Activated CD8-positive, alpha-beta memory T cell treated with anti-CD3 and anti-CD28 coated beads for 1 hour (primary cell): ENCODE measurements at regions not wholly inside any gene's neighbourhood (a gene's known extent, or its start where the extent isn't known, plus 50 kb on each side); places are given as distances from the start of the nearest gene placed in this dataset.
"Not testable (repeated sequence)": the region's sequence is repeated elsewhere in the genome, so short reads cannot be mapped to it uniquely, and the experiment has no call there.

Experiments
- DNase-seq, 2 donors: peaks; one replicate each; pipeline ENCODE4 v3.0.0-alpha.2; 2020; ENCODE audit warnings: low read depth in 1 of 2; ENCODE audit errors: extremely low read depth in 1 of 2

DNA sequence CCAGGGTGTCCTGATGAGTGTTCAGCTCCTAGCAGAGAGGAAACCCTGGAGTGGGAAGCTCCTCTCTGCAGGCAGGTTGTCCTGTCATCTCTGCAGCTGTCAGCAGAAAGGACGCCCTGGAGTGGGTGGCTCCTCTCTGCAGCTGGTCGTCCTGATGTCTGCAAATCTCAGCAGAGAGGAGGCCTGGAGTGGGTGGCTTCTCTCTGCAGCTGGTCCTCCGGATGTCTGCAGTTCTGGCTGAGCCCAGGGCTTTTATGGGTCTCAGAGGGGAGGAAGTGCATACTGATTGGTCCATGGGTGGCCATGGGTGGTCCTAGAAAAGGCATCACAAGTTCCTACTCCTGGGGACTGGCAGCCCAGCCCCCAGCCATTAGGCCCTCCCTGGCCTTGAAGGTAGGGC, 102.6 kb upstream of the BNIP2 start:
- no peak for DNase-seq

DNA sequence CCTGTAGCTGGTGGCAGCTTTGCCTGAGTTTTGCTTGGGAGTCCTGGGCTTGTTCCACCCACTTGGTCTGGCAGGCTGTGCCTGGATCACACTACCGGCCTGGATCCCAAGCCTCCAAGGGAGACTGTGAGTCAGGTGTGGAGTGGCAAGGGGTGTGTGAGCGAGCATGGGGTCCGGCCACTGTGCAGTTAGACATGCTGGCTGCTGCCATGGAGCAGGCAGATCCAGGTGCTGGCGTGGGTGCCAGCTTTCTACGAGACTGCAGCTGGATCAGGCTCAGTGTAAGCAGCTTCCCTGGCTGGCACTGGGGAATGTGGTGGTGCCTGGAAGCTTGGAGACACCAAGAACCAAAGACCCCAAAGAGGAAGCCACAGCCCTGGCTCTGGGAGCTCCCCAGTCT, 102.0 kb upstream of the BNIP2 start:
- DNase-seq, result no peak

DNA sequence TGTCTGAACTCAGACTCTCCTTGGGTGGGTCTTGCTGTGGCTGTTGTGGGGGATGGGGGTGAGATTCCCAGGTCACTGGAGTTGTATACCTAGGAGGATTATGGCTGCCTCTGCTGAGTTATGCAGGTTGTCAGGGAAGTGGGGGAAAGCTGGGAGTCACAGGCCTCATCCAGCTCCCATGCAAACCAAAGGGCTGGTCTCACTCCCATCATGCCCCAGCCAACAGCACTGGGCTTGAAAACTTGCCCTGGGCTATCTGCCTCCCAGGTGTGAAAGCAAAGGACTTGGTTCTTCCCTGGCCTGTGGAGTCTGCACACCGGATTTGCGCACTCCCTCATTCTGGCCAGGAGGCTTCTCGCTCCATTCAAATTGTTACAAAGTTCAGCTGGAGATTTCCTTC, 97.3 kb upstream of the BNIP2 start:
- not testable (repeated sequence) for DNase-seq

DNA sequence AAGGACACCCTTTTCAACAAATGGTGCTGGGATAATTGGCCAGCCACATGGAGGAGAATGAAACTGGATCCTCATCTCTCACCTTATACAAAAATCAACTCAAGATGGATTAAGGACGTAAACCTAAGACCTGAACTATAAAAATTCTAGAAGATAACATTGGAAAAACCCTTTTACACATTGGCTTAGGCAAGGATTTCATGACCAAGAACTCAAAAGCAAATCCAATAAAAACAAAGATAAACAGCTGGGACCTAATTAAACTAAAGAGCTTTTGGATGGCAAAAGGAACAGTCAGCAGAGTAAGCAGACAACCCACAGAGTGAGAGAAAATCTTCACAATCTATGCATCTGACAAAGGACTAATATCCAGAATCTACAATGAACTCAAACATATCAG, 96.9 kb upstream of the BNIP2 start:
- DNase-seq, result not testable (repeated sequence)

DNA sequence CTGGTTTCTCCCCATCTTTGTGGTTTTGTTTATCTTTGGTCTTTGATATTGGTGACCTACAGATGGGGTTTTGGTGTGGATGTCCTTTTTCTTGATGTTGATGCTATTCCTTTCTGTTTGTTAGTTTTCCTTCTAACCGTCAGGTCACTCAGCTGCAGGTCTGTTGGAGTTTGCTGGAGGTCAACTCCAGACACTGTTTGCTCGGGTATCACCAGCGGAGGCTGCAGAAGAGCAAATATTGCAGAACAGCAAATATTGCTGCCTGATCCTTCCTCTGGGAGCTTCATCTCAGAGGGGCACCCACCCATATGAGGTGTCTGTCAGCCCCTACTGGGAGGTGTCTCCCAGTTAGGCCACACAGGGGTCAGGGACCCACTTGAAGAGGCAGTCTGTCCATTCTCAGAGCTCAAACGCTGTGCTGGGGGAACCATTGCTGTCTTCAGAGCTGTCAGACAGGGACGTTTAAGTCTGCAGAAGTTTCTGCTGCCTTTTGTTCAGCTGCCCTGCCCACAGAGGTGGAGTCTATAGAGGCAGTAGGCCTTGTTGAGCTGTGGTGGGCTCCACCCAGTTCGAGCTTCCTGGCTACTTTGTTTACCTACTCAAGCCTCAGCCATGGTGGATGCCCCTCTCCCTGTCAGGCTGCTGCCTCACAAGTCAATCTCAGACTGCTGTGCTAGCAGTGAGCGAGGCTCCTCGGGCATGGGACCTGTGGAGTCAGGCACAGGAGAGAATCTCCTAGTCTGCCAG, 94.8 kb upstream of the BNIP2 start:
- not testable (repeated sequence) for DNase-seq

DNA sequence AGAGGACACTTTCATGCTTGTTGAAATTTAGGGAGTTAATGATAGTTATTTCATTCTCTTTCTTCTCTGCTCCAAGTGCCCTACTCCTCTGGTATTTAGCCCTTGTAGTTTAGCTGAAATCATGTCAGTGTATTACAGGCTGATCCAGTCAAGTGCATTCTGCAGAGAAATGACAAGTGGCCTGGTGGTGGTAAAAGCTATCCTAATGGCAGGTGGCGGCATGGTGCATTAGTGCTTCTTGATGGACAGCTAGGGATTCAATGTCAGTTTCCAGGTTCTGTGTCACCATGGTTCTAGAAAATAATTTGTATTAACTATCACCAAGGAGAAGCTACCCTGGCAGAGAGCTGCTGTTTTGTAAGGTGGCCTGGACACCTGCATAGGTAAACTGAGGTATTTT, 90.0 kb upstream of the BNIP2 start:
- no peak for DNase-seq

DNA sequence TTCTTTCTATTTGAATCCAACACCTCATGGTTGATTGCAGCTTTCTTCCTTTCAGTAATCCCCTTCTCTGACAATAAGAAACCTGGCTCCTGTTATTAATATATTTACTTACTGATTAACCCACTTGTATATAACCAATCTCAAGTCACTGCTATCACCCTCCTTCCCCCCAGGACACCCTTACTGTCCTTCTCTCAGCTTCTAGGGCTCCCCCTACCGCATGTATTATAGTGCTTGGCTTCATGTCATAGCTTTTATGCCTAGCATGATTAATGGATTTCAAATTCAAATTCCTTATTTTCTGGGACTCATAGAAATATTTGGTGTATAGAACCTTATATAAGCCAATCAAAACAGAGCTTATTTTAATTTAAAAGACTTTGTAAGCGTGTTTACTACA, 75.7 kb upstream of the BNIP2 start:
- DNase-seq, result no peak

DNA sequence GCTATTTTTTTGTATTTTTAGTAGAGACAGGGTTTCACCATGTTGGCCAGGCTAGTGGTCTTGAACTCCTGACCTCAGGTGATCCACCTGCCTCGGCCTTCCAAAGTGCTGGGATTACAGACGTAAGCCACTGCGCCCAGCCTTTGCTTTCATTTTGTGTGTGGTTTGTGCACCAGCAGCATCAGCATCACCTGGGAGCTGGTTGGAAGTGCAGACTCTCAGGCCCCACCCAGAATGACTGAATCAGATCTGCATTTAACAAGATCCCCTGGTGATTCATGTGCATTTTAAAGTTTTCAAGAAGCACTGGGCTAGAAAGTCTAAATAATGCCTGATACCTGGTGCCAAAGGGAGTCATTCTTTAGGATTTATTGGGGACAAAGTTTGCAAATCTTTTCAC, 73.4 kb upstream of the BNIP2 start:
- no peak for DNase-seq

DNA sequence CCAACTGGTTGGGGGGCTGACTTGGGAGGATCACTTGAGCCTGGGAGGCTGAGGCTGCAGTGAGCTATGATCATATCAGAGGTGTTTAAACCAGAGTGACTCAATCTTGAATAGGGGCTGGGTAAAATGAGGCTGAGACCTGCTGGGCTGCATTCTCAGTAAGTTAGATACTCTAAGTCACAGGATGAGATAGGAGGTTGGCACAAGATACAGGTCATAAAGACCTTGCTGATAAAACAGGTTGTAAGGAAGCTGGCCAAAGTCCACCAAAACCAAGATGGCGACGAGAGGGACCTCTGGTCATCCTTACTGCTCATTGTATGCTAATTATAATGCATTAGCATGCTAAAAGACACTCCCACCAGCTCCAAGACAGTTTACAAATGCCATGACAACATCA, 71.1 kb upstream of the BNIP2 start:
- DNase-seq, result not testable (repeated sequence)

DNA sequence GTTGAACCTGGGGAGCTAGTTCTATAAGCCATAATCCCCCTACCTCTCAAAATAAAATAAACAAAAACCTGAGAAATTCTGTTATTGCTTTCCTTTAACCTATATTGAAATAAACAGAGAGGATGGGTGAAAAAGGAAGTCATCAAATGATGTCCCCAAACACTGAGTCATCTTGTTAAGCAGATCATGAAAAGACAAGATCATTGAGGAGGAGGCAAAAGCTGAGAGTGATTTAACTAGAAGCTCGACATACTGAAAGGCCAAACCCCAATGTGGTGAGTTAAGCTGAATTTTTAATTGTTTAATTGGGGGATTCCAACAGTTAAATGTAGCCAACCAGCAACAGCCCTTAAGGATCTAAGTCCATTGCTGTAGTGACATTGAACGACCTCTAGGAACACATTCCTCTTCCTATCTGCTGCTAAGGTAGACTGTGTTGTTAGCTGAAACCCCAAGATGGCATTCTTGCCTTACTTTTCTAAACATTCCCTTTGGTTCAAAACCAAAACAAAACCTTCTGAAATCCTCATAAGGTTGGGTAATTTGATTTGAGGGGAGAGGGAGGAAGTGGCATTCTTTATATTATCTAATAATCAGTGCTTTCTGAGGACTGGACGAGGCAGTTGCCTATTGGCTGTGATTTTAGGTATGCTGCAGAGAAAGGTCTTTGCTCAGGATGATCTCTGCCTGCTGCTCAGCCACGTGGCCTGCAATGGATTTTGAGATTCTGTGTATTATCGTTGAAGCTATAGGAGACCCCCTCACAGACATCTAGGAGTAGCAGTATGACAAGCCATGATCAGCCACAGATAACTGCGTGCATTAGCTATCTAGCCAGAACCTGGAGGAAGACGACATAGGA, 62.7 kb upstream of the BNIP2 start:
- DNase-seq, result no peak

DNA sequence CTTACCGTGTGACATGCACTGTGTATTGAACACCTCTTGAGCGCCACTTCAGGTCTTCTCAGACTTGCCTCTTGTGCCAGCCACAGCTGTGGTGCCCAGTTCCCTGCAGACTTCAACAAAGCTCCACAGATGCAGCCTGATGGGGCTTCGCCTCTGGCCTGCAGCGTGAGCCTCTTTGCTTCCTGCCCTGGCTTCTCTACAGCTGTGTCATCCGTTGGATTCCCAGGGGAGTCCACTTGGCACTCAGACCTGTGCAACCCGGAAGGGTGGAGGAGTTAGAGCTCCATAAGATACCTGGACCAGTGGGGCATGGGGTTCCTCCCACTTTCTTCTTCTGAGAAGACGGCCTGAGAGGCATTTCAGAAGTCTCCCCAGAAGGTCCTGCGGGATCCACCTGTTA, 57.7 kb upstream of the BNIP2 start:
- no peak for DNase-seq

DNA sequence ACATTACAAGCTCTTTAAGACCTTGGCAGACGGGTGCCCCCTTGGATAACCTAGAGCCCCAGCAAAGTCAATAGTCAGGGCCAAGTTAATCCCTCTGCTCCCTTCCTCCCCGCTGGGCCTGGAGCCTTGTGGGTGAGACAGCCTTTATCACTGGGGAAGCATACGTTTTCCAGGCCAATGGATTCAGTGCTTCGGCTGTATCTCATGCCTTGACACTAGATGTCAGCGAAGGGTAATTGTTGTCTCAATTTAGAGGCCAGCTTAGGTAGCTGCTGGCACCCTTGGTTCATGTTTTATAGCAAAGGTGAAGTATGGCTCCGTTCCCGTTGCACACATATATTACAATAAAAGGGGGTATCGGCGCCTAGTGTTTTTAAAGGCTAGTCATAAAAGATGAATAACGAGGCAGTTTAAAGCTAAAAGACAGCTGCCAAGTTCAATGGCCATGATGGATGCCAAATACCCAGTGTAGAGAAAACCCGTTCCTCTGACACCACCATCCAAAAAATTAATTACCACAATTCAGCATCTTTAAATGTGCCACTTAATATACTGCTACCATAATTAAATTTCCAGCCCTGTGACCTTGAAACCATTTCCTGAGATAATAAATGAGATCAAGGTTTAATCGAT, 52.3 kb upstream of the BNIP2 start:
- DNase-seq, result no peak

DNA sequence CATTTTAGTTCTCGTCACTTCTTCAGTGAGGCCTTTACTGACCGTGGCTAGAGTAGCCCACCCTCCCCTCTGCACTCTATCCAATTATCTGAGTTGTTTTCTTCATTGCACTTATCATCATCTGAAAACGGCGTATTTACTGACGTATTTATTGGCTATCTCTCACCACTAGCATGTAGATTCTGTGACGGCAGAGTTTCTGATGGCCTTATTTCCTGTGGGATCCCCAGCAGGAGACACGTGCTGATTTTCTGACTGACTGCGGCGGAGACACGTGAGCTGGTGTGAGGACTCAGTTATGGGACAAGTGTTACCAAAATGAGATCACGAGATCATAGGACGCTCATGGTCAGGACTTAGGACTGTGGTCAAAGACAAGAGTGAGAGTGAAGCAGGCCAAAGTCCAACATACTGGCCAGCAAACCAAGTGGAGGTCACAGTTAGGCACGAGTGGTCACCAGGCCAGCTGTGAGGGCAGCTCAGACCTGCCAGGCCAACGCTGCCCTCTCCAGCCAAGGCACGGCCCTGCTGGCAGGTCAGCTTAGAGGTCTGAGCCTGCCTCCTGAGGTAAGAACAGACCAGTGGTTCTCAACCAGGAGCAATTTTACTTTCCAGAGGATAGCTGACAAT, 50.6 kb upstream of the BNIP2 start:
- DNase-seq, result no peak
